ENCODE measurements at regions not wholly inside any gene's neighbourhood (a gene's known extent, or its start where the extent isn't known, plus 50 kb on each side); places are given as distances from the start of the nearest gene placed in this dataset.

DNA sequence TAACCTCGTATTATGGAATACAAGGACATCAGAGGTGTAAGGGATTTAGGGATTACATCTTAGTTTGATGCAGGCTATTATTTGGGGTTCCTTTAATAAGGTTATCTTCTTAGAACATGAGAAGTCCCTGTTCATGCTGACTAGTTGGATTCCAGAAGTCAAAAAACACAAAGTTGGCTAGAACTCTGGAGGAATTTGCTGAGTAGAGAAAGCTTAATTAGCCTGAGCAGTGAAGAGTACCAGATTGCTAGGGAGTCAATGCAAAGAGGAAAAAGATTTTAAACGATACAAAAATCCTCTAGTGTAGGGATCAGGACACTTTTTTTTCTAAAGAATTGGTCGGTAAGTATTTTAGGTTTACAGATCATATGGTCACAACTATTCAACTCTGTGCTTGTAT, 1872.5 kb upstream of the C9orf72 start (continued):
- TF ChIP-seq, protein P1, sequence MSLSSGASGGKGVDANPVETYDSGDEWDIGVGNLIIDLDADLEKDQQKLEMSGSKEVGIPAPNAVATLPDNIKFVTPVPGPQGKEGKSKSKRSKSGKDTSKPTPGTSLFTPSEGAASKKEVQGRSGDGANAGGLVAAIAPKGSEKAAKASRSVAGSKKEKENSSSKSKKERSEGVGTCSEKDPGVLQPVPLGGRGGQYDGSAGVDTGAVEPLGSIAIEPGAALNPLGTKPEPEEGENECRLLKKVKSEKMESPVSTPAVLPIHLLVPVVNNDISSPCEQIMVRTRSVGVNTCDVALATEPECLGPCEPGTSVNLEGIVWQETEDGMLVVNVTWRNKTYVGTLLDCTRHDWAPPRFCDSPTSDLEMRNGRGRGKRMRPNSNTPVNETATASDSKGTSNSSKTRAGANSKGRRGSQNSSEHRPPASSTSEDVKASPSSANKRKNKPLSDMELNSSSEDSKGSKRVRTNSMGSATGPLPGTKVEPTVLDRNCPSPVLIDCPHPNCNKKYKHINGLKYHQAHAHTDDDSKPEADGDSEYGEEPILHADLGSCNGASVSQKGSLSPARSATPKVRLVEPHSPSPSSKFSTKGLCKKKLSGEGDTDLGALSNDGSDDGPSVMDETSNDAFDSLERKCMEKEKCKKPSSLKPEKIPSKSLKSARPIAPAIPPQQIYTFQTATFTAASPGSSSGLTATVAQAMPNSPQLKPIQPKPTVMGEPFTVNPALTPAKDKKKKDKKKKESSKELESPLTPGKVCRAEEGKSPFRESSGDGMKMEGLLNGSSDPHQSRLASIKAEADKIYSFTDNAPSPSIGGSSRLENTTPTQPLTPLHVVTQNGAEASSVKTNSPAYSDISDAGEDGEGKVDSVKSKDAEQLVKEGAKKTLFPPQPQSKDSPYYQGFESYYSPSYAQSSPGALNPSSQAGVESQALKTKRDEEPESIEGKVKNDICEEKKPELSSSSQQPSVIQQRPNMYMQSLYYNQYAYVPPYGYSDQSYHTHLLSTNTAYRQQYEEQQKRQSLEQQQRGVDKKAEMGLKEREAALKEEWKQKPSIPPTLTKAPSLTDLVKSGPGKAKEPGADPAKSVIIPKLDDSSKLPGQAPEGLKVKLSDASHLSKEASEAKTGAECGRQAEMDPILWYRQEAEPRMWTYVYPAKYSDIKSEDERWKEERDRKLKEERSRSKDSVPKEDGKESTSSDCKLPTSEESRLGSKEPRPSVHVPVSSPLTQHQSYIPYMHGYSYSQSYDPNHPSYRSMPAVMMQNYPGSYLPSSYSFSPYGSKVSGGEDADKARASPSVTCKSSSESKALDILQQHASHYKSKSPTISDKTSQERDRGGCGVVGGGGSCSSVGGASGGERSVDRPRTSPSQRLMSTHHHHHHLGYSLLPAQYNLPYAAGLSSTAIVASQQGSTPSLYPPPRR (CRISPR knock-in tag; IDR thresholded peaks at IDR 0.05; ENCODE audit: borderline replicate concordance): no peak
- no peak for TF ChIP-seq CCAR2 (IDR thresholded peaks at IDR 0.05; ENCODE audit: low read depth, low read length)
- TF ChIP-seq SMAD4 (CRISPR knock-in tag; conservative IDR thresholded peaks at IDR 0.05): no peak

DNA sequence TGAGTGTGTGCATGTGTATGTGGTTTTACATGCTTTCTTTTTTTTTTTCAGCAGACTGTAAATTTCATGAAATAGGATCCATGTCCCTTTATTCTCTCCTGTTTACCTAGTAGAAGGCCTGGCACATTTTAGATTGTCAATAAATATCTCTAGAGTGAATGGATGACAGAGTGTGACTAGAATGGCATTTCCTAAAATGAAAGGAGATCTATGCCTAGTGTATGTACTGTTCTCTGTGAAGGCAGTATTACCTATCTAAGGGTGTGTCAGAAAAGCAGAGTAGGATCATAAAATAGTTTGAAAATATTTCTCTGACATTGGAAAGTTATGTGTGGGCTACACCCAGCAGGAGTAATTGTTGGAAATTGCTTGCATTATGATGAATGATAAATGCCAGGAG, 1876.0 kb upstream of the C9orf72 start:
- ATAC-seq (no peak), FAIRE-seq (no peak), DNase-seq (ENCODE audit: extremely low read depth in 1 of 4, low spot score in 3 of 4) (no peak)
- H3K27ac ChIP-seq (ENCODE audit: extremely low read depth, low read depth, low read length): no peak overlapping the region
- no peaks in the 10 kb centered on the region for H3K36me3 ChIP-seq (ENCODE audit: control insufficient read depth, insufficient read depth, low read length)
- no peak overlapping the region for H2AFZ ChIP-seq (ENCODE audit: low read depth, low read length)
- no peaks in the 10 kb centered on the region for H3K79me2 ChIP-seq (ENCODE audit: control insufficient read depth, insufficient read depth, low read length)
- no peaks in the 10 kb centered on the region for H4K20me1 ChIP-seq (replicated peaks; ENCODE audit: control insufficient read depth, insufficient read depth, low read length)
- no peaks in the 10 kb centered on the region for H3K4me1 ChIP-seq (replicated peaks in 1 of 2; ENCODE audit: control insufficient read depth in 2 of 2, insufficient read depth in 2 of 2, low read length in 2 of 2)
- H3K27me3 ChIP-seq (ENCODE audit: control insufficient read depth in 2 of 2, insufficient read depth in 2 of 2, low read length in 2 of 2): no peaks in the 10 kb centered on the region
- no peak for TF ChIP-seq ZKSCAN1 (IDR thresholded peaks at IDR 0.05; ENCODE audit: low read depth, low read length)
- no peak for TF ChIP-seq BMI1 (IDR thresholded peaks at IDR 0.05; ENCODE audit: low read length)
- TF ChIP-seq EP400 (IDR thresholded peaks at IDR 0.05): no peak
- TF ChIP-seq, protein P2, sequence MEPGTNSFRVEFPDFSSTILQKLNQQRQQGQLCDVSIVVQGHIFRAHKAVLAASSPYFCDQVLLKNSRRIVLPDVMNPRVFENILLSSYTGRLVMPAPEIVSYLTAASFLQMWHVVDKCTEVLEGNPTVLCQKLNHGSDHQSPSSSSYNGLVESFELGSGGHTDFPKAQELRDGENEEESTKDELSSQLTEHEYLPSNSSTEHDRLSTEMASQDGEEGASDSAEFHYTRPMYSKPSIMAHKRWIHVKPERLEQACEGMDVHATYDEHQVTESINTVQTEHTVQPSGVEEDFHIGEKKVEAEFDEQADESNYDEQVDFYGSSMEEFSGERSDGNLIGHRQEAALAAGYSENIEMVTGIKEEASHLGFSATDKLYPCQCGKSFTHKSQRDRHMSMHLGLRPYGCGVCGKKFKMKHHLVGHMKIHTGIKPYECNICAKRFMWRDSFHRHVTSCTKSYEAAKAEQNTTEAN (CRISPR knock-in tag; IDR thresholded peaks at IDR 0.05): no peak
- TF ChIP-seq STAT5A (IDR thresholded peaks at IDR 0.05; ENCODE audit: borderline replicate concordance, low read length): no peak
- no peak for TF ChIP-seq TRIM28 (IDR thresholded peaks at IDR 0.05)
- no peak for TF ChIP-seq BRF1 (IDR thresholded peaks at IDR 0.05; ENCODE audit: borderline replicate concordance, extremely low read depth, insufficient read length)
- TF ChIP-seq, protein P3, sequence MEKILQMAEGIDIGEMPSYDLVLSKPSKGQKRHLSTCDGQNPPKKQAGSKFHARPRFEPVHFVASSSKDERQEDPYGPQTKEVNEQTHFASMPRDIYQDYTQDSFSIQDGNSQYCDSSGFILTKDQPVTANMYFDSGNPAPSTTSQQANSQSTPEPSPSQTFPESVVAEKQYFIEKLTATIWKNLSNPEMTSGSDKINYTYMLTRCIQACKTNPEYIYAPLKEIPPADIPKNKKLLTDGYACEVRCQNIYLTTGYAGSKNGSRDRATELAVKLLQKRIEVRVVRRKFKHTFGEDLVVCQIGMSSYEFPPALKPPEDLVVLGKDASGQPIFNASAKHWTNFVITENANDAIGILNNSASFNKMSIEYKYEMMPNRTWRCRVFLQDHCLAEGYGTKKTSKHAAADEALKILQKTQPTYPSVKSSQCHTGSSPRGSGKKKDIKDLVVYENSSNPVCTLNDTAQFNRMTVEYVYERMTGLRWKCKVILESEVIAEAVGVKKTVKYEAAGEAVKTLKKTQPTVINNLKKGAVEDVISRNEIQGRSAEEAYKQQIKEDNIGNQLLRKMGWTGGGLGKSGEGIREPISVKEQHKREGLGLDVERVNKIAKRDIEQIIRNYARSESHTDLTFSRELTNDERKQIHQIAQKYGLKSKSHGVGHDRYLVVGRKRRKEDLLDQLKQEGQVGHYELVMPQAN (IDR thresholded peaks at IDR 0.05; ENCODE audit: borderline replicate concordance): no peak
- no peak for TF ChIP-seq SMARCA5 (IDR thresholded peaks at IDR 0.05)
- TF ChIP-seq MTA1 (IDR thresholded peaks at IDR 0.05; ENCODE audit: borderline replicate concordance): no peak
- TF ChIP-seq ZNF140 (CRISPR knock-in tag; IDR thresholded peaks at IDR 0.05): no peak
- TF ChIP-seq ZZZ3 (IDR thresholded peaks at IDR 0.05): no peak
- no peak for TF ChIP-seq MTA2 (IDR thresholded peaks at IDR 0.05; ENCODE audit: low read depth)
- no peak for TF ChIP-seq IRF2 (CRISPR knock-in tag; IDR thresholded peaks at IDR 0.05)
- intact Hi-C loops (cut with micrococcal nuclease): no loop called here
- no TSS peak for BruUV-seq (replicated peaks)
- POLR2A ChIA-PET: no interaction called here
- in situ Hi-C loops (cut with MboI): no loop called here
- H3K4me2 ChIP-seq (ENCODE audit: insufficient read depth, low read length): no peak overlapping the region
- no peak overlapping the region for H3K9ac ChIP-seq (ENCODE audit: insufficient read depth in 1 of 2, low read depth in 2 of 2, low read length in 2 of 2)
- H3K9me1 ChIP-seq (ENCODE audit: control insufficient read depth, insufficient read depth, low read length): no peaks in the 10 kb centered on the region
- H3K4me3 ChIP-seq: no peak overlapping the region
- CTCF ChIA-PET (ENCODE audit: low intra/inter-chr PET ratio): no interaction called here
- H3K9me3 ChIP-seq (replicated peaks; ENCODE audit: control insufficient read depth, insufficient read depth, low read depth, low read length): no peaks in the 10 kb centered on the region

Measured in K562 (cell line).